GM21717 (cell line): ENCODE measurements at regions not wholly inside any gene's neighbourhood (a gene's known extent, or its start where the extent isn't known, plus 50 kb on each side); places are given as distances from the start of the nearest gene placed in this dataset.

ENCODE experiments used
- ATAC-seq: cut with Tn5 transposase; IDR thresholded peaks from one replicate; pipeline ENCODE4 v1.9.1; 2021; ENCODE audit warnings: mild to moderate bottlenecking, moderate library complexity; ENCODE audit not compliant: unreplicated experiment

DNA sequence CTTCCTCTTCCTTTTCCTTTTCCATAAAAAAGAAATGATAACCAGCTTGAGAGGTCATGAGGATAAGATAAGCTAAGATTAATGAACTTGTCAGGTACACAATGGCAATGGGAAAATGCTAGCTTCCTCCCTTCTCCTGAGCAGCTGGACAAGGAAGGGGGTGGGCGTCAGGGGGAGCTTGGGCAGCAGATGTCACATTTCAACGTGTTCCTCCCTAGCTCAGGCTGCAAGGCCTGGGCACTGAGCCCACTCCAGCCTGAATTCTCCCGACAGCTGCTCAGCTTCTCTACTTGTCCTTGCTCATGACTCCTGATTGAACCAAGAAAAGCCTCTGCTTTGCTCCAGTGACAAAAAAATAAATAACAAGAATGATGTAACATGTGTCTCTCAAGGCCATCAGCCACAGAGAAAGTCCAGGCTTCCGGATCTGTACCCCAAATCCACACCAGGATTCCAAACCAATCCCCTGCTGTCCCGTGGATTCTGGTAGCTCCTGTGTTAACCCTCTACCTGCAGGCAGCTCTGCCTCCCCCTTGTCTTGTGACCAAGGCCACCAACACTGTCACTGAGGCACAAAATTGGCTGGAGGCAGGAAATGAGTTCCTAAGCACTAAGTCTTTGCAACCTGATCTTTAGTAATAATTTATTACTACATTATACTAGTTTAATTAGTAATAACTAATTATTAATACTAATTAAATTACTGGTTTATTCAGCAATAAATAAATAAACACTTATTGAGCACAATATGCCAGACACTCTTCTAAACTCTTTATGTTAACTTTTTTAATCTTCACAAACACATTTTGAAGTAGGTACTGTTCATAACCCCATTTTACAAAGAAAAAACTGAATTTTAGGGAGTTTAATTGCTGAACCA lies 146.5 kb downstream of the CCDC34 start:
- ATAC-seq, result no peak

DNA sequence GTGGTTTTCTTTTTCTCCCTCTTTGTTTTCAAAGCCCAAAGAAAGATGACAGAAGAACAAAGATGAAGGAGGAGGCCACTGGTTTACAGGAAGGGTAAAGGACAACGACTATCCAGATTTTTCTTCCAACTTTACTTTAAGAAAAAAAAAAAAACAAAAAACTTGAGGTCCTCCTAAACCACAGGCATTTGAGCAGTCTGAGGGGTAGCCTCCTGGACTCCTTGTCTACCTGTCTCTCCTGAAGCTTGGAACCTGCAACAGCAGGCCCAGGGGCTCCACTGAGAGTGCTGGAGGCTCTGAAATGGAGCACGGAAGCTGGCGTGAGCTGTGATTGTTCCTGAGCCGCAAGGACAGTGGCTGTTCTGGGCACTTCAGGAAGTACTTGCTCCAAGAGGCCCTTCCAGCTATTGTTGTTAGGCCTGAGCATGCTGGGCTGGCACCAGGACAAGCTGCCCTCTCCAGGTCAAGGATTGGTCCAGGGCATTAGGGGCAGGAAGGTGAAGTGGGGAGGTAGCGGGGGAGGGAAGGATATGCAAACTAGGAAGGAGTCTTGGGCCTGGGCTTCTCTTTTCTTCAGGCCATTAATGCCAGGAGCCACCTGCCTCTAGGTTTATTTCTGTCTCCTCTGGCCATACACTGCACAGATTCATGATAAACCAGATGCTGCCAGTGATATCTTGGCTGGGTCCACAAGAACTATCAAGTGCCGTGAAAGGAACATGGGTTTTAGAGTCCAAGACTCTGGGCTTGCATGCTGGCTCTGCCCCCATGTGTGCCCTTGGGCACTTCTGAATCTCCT lies 147.3 kb downstream of the CCDC34 start:
- ATAC-seq, result no peak

DNA sequence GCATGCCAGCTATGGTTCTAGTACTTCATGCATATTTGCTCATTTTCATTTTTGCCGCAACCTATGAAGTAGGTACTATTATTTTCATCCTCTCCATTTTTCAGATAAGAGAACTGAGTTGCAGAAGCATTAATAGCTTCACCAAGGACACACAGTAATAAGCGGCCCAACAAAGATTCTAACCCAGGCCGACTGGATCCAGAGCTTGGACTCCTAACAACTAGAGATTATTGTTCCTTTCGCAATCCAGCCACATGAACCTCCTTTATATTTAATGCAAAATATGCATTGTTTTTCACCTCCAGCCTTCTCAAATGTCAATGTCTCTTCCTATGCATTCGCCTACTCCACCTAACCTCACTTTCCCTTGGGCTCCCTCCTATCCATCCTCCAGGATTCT lies 148.3 kb downstream of the CCDC34 start:
- no peak for ATAC-seq

DNA sequence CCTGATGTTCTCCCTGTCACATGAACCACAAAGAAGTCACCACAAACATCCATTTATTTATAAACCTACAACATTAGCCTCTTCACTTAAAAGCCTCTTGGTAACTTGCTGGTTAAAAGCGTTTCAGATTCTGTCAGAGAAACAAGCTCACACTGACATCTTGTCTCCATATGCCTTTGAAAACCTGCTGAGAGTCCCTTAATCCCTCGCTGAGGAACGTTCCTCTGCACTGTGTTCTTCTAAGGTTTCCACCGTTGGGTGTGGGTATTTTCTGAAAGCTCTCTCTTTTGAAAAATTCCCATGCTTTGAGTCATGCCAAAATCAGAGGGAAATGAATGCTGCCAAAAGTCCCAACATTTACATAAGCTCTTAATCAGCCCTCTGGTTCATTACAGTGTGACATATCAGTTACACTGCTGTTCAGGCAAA lies 149.8 kb downstream of the CCDC34 start:
- ATAC-seq, result no peak

DNA sequence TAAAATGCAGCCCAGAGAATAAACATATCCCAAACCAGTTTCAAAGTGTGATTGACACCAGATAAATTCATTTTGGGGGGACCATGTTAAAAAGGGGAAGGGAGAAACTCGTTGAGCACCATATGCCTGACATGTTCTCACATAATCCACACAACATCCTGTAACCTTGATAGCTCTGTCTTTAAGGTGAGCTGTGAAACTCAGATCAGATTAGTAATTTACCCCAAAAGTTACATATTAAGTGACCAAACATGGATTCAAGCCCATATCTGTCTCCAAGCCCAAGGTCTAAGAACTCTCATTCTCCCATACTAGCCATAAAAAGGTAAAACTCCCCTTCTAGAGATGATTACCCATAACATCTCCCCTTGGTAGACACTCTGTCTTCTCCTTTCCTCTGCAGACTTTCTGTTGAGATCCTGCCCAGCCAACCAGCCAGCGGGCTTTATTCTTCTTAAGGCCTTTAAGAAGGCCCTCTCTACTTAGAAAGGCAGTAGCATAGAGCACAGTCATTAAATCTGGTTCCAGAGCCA lies 150.7 kb downstream of the CCDC34 start:
- ATAC-seq, result peak; percentile 37

DNA sequence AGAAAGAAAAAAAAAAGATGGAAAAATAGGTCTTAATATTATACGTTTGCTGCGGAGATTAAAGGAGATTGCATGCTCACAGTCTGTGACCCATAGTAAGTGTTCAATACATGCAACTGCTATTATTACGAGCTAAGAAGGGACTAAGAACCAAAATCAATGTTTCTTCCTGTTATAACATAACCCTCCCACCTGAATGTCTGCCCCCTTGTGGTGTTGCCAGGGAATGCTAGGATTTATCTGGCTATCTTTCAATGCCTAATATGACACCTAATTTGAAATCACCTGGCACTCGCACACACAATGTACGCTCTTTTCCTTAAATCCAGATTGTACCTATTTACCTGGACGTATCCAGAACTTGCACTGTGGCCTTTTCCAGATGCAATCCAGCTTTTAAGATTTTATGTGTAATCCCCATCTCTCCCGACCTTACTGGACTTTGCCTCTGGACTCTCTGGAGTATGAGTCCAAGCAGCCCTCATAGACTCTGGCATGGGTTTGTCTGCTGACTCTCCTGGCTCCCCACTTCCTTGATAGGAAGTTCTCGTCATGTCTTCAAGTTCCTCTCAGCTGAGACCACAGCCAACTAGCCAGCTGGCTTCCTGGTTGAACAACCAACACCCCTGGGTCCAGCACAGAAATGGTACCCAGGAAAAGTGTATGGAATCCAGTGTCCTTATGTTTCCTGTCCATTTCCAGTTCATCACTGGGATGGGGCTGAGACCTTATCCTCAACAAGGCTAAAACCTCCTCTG lies 151.5 kb downstream of the CCDC34 start:
- ATAC-seq, result no peak

DNA sequence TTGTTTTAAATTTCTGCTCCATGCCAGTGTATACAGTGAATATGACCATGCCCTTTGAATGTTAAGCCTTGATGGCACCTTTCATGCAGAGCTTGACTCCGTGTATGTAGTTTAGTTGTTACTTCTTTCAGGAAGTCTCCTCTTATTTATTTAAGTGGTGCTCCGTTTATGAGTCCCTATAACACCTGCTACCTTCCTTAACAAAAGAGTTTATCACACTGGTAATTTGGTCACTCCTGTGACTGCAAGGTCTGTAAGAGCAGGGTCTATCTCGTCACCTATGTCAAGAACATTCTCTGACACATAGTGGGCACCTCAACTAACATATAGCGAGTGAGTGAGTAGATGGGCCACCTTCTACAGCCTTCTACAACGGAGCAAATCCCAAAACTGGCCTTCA lies 152.5 kb downstream of the CCDC34 start:
- ATAC-seq, result no peak

DNA sequence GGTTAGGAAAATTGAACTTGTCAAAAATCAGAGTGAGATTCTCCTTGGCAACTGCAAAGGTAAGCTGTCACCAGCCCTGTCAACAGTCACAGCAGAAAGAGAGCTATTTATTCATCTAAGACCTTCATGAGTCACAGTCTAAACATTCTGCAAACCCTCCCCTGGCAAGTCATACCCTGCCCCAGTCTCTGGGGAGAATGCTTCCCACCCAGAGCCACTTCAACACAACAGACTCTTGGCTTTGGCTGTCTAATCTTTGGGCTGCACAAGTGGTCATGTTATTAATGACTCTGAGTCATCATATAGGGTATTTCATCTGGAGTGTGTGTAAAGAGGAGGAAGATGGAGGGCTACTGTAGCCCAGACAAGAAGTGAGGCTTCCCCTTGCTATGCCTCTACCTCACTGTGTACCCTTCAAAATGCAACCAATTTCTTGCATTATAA lies 153.4 kb downstream of the CCDC34 start:
- ATAC-seq, result peak; percentile 53

DNA sequence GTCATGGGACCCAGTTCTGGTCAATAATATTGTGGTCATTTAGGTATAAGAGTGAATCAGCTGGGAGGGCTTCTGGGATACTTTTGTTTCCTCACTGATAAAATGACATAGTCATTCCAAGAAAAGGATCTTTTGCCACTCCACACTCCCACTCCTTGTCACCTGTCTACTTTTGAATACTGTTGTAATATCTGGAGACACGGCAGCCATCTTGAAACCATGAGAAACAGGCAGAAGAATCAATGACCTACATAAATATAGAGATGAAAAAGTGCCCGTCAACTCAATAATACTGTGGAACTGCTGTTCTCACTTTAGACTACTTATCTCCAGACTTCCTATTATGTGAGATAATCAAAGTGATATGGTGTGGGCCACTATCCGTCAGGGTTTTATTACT lies 154.2 kb downstream of the CCDC34 start:
- ATAC-seq, result no peak

DNA sequence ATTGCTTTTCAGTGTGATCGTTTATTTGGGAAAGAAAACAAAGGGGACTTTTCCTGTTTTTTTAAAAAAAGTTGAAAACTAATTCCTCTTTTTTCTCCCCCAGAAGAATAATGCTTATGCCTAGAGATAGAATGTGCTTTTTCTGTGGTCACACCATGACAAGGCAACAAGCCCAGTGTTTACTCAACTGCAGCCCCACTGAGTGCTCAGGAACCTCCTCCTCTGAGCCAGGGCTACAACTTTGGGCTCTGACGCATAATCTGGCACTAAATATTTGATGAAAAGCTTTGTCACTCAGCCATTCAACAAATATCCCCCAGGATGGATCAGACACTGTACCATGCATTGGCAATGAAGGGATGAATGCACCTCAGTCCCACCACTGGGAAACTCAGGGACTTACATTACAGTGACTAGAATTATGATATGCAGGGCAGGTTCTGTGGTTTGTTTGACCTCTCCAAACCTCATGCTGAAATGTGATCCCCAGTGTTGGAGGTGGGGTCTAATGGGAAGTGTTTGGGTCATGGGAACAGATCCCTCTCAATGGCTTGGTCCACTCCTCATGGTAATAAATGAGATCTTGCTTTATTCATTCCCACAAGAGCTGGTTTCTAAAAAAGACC lies 155.9 kb downstream of the CCDC34 start:
- no peak for ATAC-seq

DNA sequence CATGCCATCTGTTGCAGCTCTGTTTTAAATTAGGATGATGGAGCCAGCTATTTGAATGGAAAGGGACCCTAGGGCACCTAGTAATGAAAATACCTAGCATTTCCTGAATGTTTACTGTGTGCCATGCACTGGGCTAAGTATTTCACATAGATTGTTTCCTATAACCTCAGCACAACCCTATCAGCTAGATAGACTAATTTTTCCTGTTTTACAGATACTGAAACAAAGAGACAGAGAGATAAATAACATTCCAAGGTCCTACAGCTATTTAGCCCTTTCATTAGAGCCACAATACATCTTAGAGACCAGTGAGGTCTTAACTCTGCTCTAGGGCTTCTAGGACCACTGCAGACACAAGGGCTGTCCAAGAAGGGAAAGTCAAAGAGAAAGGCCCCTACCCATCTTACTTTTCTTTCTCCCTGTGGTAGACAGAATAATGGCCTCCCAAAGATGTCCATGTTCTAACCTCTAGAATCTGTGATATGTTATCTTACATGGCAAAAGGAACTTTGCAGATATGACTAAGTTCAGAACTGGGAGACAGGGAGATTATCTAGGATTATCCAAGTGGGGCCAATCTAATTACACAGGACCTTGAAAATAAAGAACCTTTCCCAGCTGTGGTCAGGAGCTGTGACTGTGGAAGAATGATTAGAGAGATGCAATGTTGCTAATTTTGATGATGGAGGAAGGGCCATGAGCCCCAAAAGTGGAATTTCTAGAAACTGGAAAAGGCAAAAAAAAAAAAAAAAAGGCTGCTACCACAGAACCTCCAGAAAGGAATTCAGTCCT lies 157.0 kb downstream of the CCDC34 start:
- ATAC-seq, result no peak

DNA sequence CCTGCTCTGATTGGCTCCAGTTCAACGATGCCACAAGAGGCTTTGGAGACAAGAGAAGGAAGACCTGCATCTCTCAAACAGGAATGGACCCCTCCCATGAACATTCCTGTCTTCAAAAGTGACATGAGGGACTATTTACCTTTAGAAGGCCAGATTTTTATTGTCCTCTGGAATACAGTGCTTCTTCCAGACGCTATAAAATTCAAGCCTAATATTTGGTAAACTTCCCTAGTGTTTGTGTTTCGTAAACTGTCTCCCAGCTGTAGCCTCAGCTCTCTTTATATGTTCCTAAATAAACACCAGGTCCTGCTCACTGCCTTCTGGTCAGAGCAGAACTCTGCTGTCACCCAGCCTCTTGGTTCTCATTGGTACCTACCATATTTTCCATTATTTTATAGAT lies 157.8 kb downstream of the CCDC34 start:
- ATAC-seq, result no peak

DNA sequence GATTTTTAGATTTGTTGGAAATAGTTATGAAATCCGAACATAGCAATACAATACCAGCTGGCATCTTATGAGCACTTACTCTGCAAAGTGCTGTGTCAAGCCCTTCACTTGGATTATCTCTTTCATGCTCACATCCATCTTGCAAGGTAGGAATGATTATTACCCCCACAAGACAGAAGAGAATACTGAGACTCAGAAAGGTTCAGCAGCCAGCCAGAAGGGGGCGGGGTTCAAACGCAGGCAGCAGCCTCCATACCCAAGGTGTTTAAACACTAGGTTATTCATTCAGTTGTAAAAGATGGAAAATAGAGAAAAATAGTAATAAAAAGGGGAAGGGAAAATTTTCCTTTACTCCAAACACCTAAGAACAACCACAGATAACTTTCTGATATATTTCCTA lies 158.5 kb downstream of the CCDC34 start:
- peak; percentile 39 for ATAC-seq

DNA sequence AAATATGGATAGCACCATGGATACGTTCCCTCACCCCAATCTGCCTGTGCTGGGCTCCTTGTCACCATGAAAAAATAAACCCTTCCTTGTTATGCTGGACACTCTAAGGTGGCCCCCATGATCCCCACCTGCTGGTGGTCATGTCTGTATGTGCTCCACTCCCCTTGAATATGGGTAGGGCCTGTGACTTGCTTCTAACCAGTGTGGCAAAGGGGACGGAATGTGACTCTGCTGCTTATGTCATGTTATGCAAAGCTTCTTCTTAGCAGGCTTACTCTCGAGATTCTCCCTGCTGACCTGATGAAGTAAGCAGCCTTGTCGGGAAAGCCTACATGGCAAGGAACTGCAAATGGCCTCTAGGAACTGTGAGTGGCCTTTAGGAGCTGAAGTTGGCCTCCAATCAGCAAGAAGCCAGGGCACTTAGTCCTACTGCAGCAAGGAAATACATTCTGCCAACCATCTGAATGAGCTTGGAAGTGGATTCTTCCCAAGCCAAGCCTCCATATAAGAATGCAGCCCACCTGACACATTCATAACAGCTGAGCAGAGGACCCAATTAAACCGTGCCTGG lies 159.9 kb downstream of the CCDC34 start:
- no peak for ATAC-seq

DNA sequence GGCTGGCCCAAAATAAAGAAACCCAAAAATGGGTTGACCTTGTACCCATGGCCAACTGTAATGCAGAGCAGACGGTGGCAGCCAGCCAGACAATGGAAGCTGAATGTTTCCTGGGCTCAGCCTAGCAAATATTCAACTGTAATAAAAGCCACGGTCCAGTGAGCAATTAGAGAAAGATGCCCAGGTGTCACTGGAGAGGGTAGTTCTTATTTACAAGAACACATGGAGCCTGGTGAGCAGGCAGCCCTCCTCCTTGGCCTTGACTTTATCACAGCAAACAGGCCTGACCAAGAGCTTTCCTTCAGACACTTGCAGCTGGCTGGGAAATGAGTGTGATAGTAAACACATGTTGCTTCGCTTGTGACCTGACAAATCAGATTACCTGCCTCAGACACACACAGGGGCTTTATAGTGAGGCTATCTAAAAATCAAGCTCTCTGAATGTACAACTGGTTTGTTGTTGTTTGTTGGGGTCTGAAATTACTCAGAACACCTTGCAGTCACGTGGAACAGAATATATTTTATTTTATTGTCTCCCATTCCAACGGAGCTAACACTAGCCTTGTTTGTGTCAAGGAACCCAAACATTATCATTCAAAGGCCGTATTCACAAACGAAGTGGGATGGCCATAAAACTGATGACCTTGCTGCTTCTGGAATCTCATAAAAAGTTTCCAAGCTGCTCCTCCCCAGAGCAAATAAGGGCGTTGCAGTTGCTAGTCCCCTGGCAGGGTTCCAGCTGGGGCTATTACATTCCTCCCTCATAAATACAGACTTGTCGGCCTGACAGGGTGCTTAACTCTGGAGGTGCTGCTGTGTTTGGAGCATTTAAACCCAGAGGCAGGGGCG lies 161.1 kb downstream of the BBOX1 start:
- no peak for ATAC-seq

DNA sequence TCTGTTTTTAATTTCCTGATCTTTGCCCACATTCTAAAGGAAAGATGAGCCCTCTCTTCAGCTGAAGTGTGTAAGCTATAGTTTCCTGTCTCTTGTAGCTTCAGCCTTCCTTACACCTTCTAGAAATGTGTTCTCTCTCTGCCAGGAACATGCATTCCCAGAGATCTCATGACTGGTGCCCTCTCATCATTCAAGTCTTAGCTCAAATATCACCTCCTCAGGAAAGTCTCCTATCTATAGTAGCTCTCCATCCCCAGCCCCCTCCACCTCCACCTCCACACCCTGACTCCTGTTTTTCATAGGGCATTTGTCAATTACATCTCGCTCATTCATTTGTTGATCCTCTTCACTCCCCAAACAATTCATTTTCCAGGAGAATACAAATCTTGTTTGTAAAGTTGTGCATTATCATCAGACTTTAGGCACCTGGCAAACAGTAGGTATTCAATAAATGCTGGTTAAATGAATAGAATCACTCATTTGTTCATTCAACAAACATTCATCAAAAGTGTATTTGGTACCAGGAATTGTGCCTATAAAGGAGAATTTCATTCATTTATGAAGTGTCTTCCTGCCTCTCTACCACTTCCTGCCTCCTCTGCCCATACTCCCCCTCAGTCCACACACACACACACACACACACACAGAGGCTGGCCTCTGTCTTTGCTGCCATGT lies 160.3 kb downstream of the BBOX1 start:
- ATAC-seq, result no peak

DNA sequence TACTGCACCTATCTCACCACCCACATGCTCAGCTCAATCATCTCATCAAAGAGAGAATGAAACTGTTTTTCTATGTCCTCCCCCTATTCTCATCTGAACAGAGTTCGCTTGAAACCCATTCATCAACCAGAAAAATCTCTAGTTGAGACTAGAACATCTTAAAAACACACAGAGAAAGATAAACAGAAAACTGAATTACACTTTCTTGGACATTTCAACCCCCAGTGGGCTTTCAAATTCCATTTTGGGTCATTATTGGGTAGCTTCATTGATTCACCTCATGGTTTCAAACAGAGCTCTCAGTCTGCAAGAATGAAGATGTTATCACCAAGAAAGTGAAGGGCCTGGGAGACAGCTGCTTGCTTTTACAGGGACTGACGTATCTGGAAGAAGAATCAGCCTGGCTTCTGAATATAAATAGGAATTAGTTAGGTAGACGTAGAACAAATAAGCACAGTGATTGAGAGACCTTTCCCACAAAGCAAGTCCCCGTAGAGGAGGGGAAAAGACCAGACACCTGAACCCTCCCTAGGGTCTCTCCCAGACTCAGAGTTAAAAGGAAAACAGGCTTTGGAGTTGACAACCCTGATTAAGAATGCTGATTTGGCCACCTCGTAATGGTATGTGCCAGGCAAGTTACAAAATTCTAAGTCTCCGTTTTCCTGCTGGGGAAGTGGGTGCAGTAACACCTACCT lies 155.7 kb downstream of the BBOX1 start:
- ATAC-seq, result no peak
